H1 (cell line): ENCODE measurements at regions not wholly inside any gene's neighbourhood (a gene's known extent, or its start where the extent isn't known, plus 50 kb on each side); places are given as distances from the start of the nearest gene placed in this dataset.

Experiments
- ATF2 ChIP-seq: IDR thresholded peaks from 2 replicates; pipeline ENCODE4 v1.6.1; 2012; ENCODE audit warnings: low read length, inconsistent platforms
- CBX5 ChIP-seq: fragments of 300-800, 300-1000 bp; sonication (generic); IDR thresholded peaks from 2 replicates; pipeline ENCODE4 v1.7.1; 2016; ENCODE audit warnings: antibody characterized with exemption, low read length, low read depth
- EP300 ChIP-seq, 2 experiments: IDR thresholded peaks; 1 replicate in 1 of 2; 2 replicates in 1 of 2; pipeline ENCODE4 v1.6.1; 2011 to 2012; ENCODE audit warnings: low read depth in 2 of 2, low read length in 2 of 2, mild to moderate bottlenecking in 2 of 2, borderline replicate concordance in 1 of 2, inconsistent platforms in 1 of 2, moderate library complexity in 1 of 2
- KDM4A ChIP-seq: IDR thresholded peaks from one replicate; pipeline ENCODE4 v1.7.1; 2012; ENCODE audit warnings: low read depth, mild to moderate bottlenecking, moderate library complexity, low read length, inconsistent platforms; ENCODE audit not compliant: severe bottlenecking
- MAFK ChIP-seq: IDR thresholded peaks from 2 replicates; pipeline ENCODE4 v1.6.1; 2012; ENCODE audit warnings: low read depth, mild to moderate bottlenecking, improper control_type of control experiment, low read length
- PHF8 ChIP-seq: fragments of 200-600 bp; sonication (generic); conservative IDR thresholded peaks from 2 replicates; pipeline ENCODE4 v1.7.1; 2012; ENCODE audit warnings: low read depth, mild to moderate bottlenecking, inconsistent platforms, low read length, moderate library complexity
- YY1 ChIP-seq: IDR thresholded peaks from 2 replicates; pipeline ENCODE4 v1.6.1; 2011; ENCODE audit warnings: low read depth, mild to moderate bottlenecking, low read length

- no peak for TF ChIP-seq ATF2
- no peak for TF ChIP-seq YY1
- no peak for TF ChIP-seq PHF8
- no peak for TF ChIP-seq KDM4A
- no peak for TF ChIP-seq CBX5
- no peak for TF ChIP-seq EP300 (IDR thresholded peaks at IDR 0.05; ENCODE audit: borderline replicate concordance in 1 of 2, low read depth in 2 of 2, low read length in 2 of 2)
- no peak for TF ChIP-seq MAFK
- TF ChIP-seq, all 59 proteins: peak for 0
Observed at GRCh38 chr3:168844894-168845482, 749.3 kb upstream of the GOLIM4 start (continued).
